ENCODE measurements at regions not wholly inside any gene's neighbourhood (a gene's known extent, or its start where the extent isn't known, plus 50 kb on each side); places are given as distances from the start of the nearest gene placed in this dataset.
"Not testable (repeated sequence)": the region's sequence is repeated elsewhere in the genome, so short reads cannot be mapped to it uniquely, and the experiment has no call there.

- Histone ChIP-seq H3K27me3 (ENCODE audit: control insufficient read depth, insufficient read depth, low read length) (no peaks in the 10 kb centered on the region), H3K4me1 (ENCODE audit: control insufficient read depth, insufficient read depth, low read length) (no peaks in the 10 kb centered on the region), H3K36me3 (ENCODE audit: control insufficient read depth, insufficient read depth, low read length) (no peaks in the 10 kb centered on the region), H3K4me3 (ENCODE audit: low read depth, low read length) (no peak overlapping the region), H3K9me3 (ENCODE audit: control insufficient read depth, insufficient read depth, low read length) (no peaks in the 10 kb centered on the region), H3K9ac (ENCODE audit: low read depth, low read length) (no peak overlapping the region)
These were observed 83.4 kb upstream of the TRABD2B start for GRCh38 chr1:48080331-48081255.

GRCh38 chr1:48079096-48079495 lies 81.9 kb upstream of the TRABD2B start:
- Histone ChIP-seq H3K9ac (ENCODE audit: low read depth, low read length) (no peak overlapping the region), H3K36me3 (ENCODE audit: control insufficient read depth, insufficient read depth, low read length) (no peaks in the 10 kb centered on the region), H3K9me3 (ENCODE audit: control insufficient read depth, insufficient read depth, low read length) (no peaks in the 10 kb centered on the region), H3K4me1 (ENCODE audit: control insufficient read depth, insufficient read depth, low read length) (no peaks in the 10 kb centered on the region), H3K27me3 (ENCODE audit: control insufficient read depth, insufficient read depth, low read length) (no peaks in the 10 kb centered on the region), H3K4me3 (ENCODE audit: low read depth, low read length) (no peak overlapping the region)

GRCh38 chr1:48077795-48078222 lies 80.6 kb upstream of the TRABD2B start:
- no peaks in the 10 kb centered on the region for H3K9me3 ChIP-seq (ENCODE audit: control insufficient read depth, insufficient read depth, low read length)
- no peaks in the 10 kb centered on the region for H3K4me1 ChIP-seq (ENCODE audit: control insufficient read depth, insufficient read depth, low read length)
- H3K36me3 ChIP-seq (ENCODE audit: control insufficient read depth, insufficient read depth, low read length) = no peaks in the 10 kb centered on the region
- no peaks in the 10 kb centered on the region for H3K27me3 ChIP-seq (ENCODE audit: control insufficient read depth, insufficient read depth, low read length)
- no peak overlapping the region for H3K9ac ChIP-seq (ENCODE audit: low read depth, low read length)
- no peak overlapping the region for H3K4me3 ChIP-seq (ENCODE audit: low read depth, low read length)

DNA sequence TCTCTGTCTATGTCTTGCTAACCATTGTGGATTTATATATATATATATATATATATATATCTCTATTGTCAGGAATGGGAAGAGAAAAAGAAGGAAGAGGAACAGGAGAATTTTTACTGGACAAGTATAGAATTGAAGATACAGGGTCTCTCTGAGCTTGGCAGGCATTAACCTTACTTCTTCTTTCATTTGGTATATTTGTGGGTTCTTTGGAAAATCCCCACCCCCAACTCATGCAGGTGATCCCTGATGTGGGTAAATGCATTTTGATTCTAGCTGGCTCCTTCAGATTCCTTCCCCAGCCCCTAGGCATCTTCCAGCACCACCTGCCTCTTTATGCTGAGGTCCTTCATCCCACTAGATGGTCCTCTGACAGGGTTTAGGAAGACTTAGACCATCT lies 78.8 kb upstream of the TRABD2B start:
- no peaks in the 10 kb centered on the region for H3K9me3 ChIP-seq (ENCODE audit: control insufficient read depth, insufficient read depth, low read length)
- no peaks in the 10 kb centered on the region for H3K27me3 ChIP-seq (ENCODE audit: control insufficient read depth, insufficient read depth, low read length)
- no peak overlapping the region for H3K9ac ChIP-seq (ENCODE audit: low read depth, low read length)
- H3K36me3 ChIP-seq (ENCODE audit: control insufficient read depth, insufficient read depth, low read length) = no peaks in the 10 kb centered on the region
- no peak overlapping the region for H3K4me3 ChIP-seq (ENCODE audit: low read depth, low read length)
- H3K4me1 ChIP-seq (ENCODE audit: control insufficient read depth, insufficient read depth, low read length) = no peaks in the 10 kb centered on the region

GRCh38 chr1:48073798-48074530 lies 76.8 kb upstream of the TRABD2B start:
- Histone ChIP-seq H3K36me3 (ENCODE audit: control insufficient read depth, insufficient read depth, low read length) (no peaks in the 10 kb centered on the region), H3K9ac (ENCODE audit: low read depth, low read length) (no peak overlapping the region), H3K4me1 (ENCODE audit: control insufficient read depth, insufficient read depth, low read length) (no peaks in the 10 kb centered on the region), H3K27me3 (ENCODE audit: control insufficient read depth, insufficient read depth, low read length) (no peaks in the 10 kb centered on the region), H3K9me3 (ENCODE audit: control insufficient read depth, insufficient read depth, low read length) (no peaks in the 10 kb centered on the region), H3K4me3 (ENCODE audit: low read depth, low read length) (no peak overlapping the region)

DNA sequence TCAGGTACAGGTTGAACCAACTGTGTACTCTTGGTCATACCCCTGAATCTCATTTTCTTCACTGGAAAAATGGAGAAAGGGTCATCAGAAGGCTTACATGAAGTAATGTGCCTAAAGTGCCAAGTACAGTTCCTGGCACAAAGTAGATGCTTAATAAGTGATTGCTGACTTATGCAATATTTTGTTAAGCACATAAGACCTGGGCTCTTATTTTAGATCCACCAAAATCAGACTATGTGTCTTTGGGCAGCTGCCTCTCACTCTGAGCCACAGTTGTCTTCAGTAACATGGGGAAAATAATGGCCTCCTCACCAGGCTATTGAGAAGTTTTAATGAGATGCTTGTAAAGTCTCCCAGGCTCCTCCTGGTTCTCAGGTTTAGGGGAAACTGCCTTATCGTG lies 74.3 kb upstream of the TRABD2B start:
- Histone ChIP-seq H3K27me3 (ENCODE audit: control insufficient read depth, insufficient read depth, low read length) (no peaks in the 10 kb centered on the region), H3K9me3 (ENCODE audit: control insufficient read depth, insufficient read depth, low read length) (no peaks in the 10 kb centered on the region), H3K9ac (ENCODE audit: low read depth, low read length) (no peak overlapping the region), H3K4me3 (ENCODE audit: low read depth, low read length) (no peak overlapping the region), H3K4me1 (ENCODE audit: control insufficient read depth, insufficient read depth, low read length) (no peaks in the 10 kb centered on the region), H3K36me3 (ENCODE audit: control insufficient read depth, insufficient read depth, low read length) (no peaks in the 10 kb centered on the region)

DNA sequence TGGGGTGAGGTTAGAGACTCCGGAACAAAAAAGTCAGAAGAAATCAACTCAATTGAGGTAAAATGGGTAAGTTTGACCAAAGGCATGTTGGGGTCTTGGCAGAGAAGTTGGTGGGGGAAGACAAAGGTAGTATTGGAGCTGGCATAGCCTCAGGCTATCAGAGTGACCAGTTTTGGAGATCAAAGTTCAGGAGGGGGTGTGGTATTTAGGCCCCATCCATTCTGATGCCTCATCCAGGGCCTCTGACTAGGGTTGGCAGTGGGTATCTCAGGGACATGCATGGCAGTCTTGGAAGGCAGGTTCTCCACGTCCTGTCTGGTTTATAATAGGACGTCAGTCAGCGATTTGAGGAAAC lies 73.2 kb upstream of the TRABD2B start:
- Histone ChIP-seq H3K9ac (ENCODE audit: low read depth, low read length) (no peak overlapping the region), H3K36me3 (ENCODE audit: control insufficient read depth, insufficient read depth, low read length) (no peaks in the 10 kb centered on the region), H3K27me3 (ENCODE audit: control insufficient read depth, insufficient read depth, low read length) (no peaks in the 10 kb centered on the region), H3K4me3 (ENCODE audit: low read depth, low read length) (no peak overlapping the region), H3K4me1 (ENCODE audit: control insufficient read depth, insufficient read depth, low read length) (no peaks in the 10 kb centered on the region), H3K9me3 (ENCODE audit: control insufficient read depth, insufficient read depth, low read length) (no peaks in the 10 kb centered on the region)

- Histone ChIP-seq H3K27me3 (ENCODE audit: control insufficient read depth, insufficient read depth, low read length) (no peaks in the 10 kb centered on the region), H3K4me1 (ENCODE audit: control insufficient read depth, insufficient read depth, low read length) (no peaks in the 10 kb centered on the region), H3K9me3 (ENCODE audit: control insufficient read depth, insufficient read depth, low read length) (no peaks in the 10 kb centered on the region), H3K9ac (ENCODE audit: low read depth, low read length) (no peak overlapping the region), H3K4me3 (ENCODE audit: low read depth, low read length) (no peak overlapping the region), H3K36me3 (ENCODE audit: control insufficient read depth, insufficient read depth, low read length) (no peaks in the 10 kb centered on the region)
These were observed 72.6 kb upstream of the TRABD2B start for GRCh38 chr1:48069662-48070395.

- peaks cover 7% of the 10 kb centered on the region for H3K27me3 ChIP-seq (ENCODE audit: control insufficient read depth, insufficient read depth, low read length)
- no peaks in the 10 kb centered on the region for H3K36me3 ChIP-seq (ENCODE audit: control insufficient read depth, insufficient read depth, low read length)
- H3K9ac ChIP-seq (ENCODE audit: low read depth, low read length) = no peak overlapping the region
- H3K4me3 ChIP-seq (ENCODE audit: low read depth, low read length) = no peak overlapping the region
- no peaks in the 10 kb centered on the region for H3K4me1 ChIP-seq (ENCODE audit: control insufficient read depth, insufficient read depth, low read length)
- H3K9me3 ChIP-seq (ENCODE audit: control insufficient read depth, insufficient read depth, low read length) = no peaks in the 10 kb centered on the region
These were observed 71.0 kb upstream of the TRABD2B start for GRCh38 chr1:48068206-48068605.

- Histone ChIP-seq H3K4me1 (ENCODE audit: control insufficient read depth, insufficient read depth, low read length) (no peaks in the 10 kb centered on the region), H3K36me3 (ENCODE audit: control insufficient read depth, insufficient read depth, low read length) (no peaks in the 10 kb centered on the region), H3K9ac (ENCODE audit: low read depth, low read length) (no peak overlapping the region), H3K27me3 (ENCODE audit: control insufficient read depth, insufficient read depth, low read length) (peaks cover 14% of the 10 kb centered on the region), H3K4me3 (ENCODE audit: low read depth, low read length) (no peak overlapping the region), H3K9me3 (ENCODE audit: control insufficient read depth, insufficient read depth, low read length) (no peaks in the 10 kb centered on the region)
These were observed 69.8 kb upstream of the TRABD2B start for GRCh38 chr1:48066936-48067335.

DNA sequence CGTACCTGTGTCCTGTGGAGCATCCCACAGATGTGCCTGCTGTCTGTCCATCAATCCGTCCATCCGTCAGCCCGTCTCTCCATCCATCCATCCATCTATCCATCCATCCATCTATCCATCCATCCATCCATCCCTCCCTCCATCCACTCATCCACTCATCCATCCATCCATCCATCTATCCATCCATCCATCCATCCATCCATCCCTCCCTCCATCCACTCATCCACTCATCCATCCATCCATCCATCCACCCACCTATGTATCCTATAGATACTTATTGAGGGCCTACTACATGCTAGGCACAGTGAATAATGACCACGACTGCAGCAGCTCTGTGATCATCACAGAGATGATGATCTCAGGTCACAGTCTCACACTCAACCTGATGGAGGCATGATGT lies 67.5 kb upstream of the TRABD2B start:
- H3K9me3 ChIP-seq (ENCODE audit: control insufficient read depth, insufficient read depth, low read length); H3K4me1 ChIP-seq (ENCODE audit: control insufficient read depth, insufficient read depth, low read length); H3K36me3 ChIP-seq (ENCODE audit: control insufficient read depth, insufficient read depth, low read length); H3K9ac ChIP-seq (ENCODE audit: low read depth, low read length); H3K4me3 ChIP-seq (ENCODE audit: low read depth, low read length): not testable (repeated sequence)
- peaks cover 26% of the 10 kb centered on the region for H3K27me3 ChIP-seq (ENCODE audit: control insufficient read depth, insufficient read depth, low read length)
